Parathyroid adenoma (tissue), 2 donors: ENCODE measurements at regions not wholly inside any gene's neighbourhood (a gene's known extent, or its start where the extent isn't known, plus 50 kb on each side); places are given as distances from the start of the nearest gene placed in this dataset.

Experiments
- H2AFZ ChIP-seq: fragments of 300-600 bp; sonication (generic); one replicate; pipeline ENCODE4 v1.7.0; 2017; ENCODE audit warnings: antibody characterized with exemption, mild to moderate bottlenecking
- H3K27ac ChIP-seq: fragments of 300-600 bp; sonication (generic); one replicate; pipeline ENCODE4 v1.7.0; 2017
- H3K27me3 ChIP-seq: fragments of 300-600 bp; sonication (generic); one replicate; pipeline ENCODE4 v1.7.0; 2017; ENCODE audit warnings: low read length; ENCODE audit not compliant: control insufficient read depth, insufficient read depth
- H3K36me3 ChIP-seq: fragments of 300-600 bp; sonication (generic); one replicate; pipeline ENCODE4 v1.7.0; 2017; ENCODE audit warnings: low read length; ENCODE audit not compliant: control insufficient read depth, insufficient read depth
- H3K4me1 ChIP-seq: fragments of 300-600 bp; sonication (generic); one replicate; pipeline ENCODE4 v1.7.0; 2017; ENCODE audit warnings: control low read depth
- H3K4me2 ChIP-seq: fragments of 300-600 bp; sonication (generic); one replicate; pipeline ENCODE4 v1.7.0; 2017; ENCODE audit warnings: low read length
- H3K4me3 ChIP-seq: fragments of 300-600 bp; sonication (generic); one replicate; pipeline ENCODE4 v1.7.0; 2017; ENCODE audit warnings: low read depth, low read length
- H3K79me2 ChIP-seq: fragments of 300-600 bp; sonication (generic); one replicate; pipeline ENCODE4 v1.7.0; 2017; ENCODE audit warnings: control low read depth
- H3K9ac ChIP-seq: fragments of 300-600 bp; sonication (generic); one replicate; pipeline ENCODE4 v1.7.0; 2017; ENCODE audit warnings: mild to moderate bottlenecking
- H3K9me3 ChIP-seq: fragments of 300-600 bp; sonication (generic); one replicate; pipeline ENCODE4 v1.7.0; 2017; ENCODE audit warnings: low read length; ENCODE audit not compliant: control insufficient read depth
- CTCF ChIP-seq: fragments of 300-600 bp; sonication (generic); IDR thresholded peaks from one replicate; pipeline ENCODE4 v1.7.0; 2017; ENCODE audit warnings: antibody characterized with exemption, mild to moderate bottlenecking
- donor health status: primary hyperparathyroidism.

DNA sequence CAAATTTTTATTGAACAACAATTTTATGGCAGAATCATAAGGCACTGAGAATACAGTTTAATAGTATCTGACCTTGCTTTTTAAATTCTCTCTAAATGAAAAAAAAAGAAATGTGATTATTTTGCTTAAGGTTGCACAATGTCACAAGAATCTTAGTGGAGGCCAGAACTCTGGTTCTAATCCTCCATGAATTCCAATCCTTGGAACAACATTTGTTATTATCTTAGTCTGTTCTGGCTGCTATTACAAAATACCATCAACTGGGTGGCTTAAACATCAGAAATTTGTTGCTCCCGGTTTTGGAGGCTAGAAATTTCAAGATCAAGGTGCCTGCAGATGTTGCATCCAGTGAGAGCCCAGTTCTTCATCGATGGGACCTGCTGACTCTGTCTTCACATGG is 158.2 kb upstream of the POM121L12 start:
- no peak for TF ChIP-seq CTCF
- no peak overlapping the region for H2AFZ ChIP-seq
- no peak overlapping the region for H3K27ac ChIP-seq

GRCh38 chr7:52876402-52876801 is 159.0 kb upstream of the POM121L12 start:
- no peak overlapping the region for H2AFZ ChIP-seq
- no peaks in the 10 kb centered on the region for H3K36me3 ChIP-seq
- no peak overlapping the region for H3K4me3 ChIP-seq
- H3K27me3 ChIP-seq: no peaks in the 10 kb centered on the region
- no peaks in the 10 kb centered on the region for H3K9me3 ChIP-seq
- H3K79me2 ChIP-seq: no peaks in the 10 kb centered on the region
- no peak overlapping the region for H3K27ac ChIP-seq
- TF ChIP-seq CTCF: no peak
- no peak overlapping the region for H3K4me2 ChIP-seq
- no peak overlapping the region for H3K9ac ChIP-seq
- no peaks in the 10 kb centered on the region for H3K4me1 ChIP-seq

More for the DNA sequence above, 158.2 kb upstream of the POM121L12 start:
- no peaks in the 10 kb centered on the region for H3K27me3 ChIP-seq
- no peak overlapping the region for H3K9ac ChIP-seq
- H3K4me3 ChIP-seq: no peak overlapping the region
- no peaks in the 10 kb centered on the region for H3K9me3 ChIP-seq
- no peak overlapping the region for H3K4me2 ChIP-seq
- H3K36me3 ChIP-seq: no peaks in the 10 kb centered on the region
- no peaks in the 10 kb centered on the region for H3K4me1 ChIP-seq
- no peaks in the 10 kb centered on the region for H3K79me2 ChIP-seq

- no peak overlapping the region for H3K4me2 ChIP-seq
- no peak overlapping the region for H3K4me3 ChIP-seq
- H3K36me3 ChIP-seq: no peaks in the 10 kb centered on the region
- no peaks in the 10 kb centered on the region for H3K27me3 ChIP-seq
- no peak overlapping the region for H2AFZ ChIP-seq
- H3K27ac ChIP-seq: no peak overlapping the region
- H3K9me3 ChIP-seq: no peaks in the 10 kb centered on the region
- H3K79me2 ChIP-seq: no peaks in the 10 kb centered on the region
- no peak overlapping the region for H3K9ac ChIP-seq
- no peak for TF ChIP-seq CTCF
- H3K4me1 ChIP-seq: no peaks in the 10 kb centered on the region
Measured at GRCh38 chr7:52863652-52864051, 171.8 kb upstream of the POM121L12 start.

DNA sequence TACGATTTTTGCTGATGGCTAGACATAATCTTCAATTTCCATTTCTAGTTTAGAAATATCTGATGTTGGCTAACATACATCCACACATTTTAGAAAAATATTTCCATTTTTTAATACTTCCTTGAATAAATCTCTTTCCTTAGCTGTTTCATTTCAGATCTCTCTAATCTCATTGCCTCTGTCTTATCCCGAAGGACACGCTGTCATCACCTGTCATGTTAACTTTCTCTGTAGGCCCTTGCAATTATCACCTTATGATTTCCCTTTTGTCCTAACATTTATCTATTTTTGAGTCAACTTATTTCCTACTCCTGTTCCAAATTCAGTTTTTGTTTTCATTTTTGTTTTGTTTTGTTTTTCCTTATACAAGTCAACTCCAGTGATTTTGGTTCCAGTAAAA is 173.1 kb upstream of the POM121L12 start:
- Histone ChIP-seq H3K27me3 (no peaks in the 10 kb centered on the region), H3K9me3 (no peaks in the 10 kb centered on the region)

More for the DNA sequence above, 173.1 kb upstream of the POM121L12 start:
- Histone ChIP-seq H3K27ac (no peak overlapping the region), H3K9ac (no peak overlapping the region), H3K4me3 (no peak overlapping the region), H3K4me2 (no peak overlapping the region), H2AFZ (no peak overlapping the region), H3K4me1 (no peaks in the 10 kb centered on the region), H3K79me2 (no peaks in the 10 kb centered on the region), H3K36me3 (no peaks in the 10 kb centered on the region)
- no peak for TF ChIP-seq CTCF
